DND-41 (cell line): ENCODE measurements at regions not wholly inside any gene's neighbourhood (a gene's known extent, or its start where the extent isn't known, plus 50 kb on each side); places are given as distances from the start of the nearest gene placed in this dataset.

ENCODE experiments used
- CTCF ChIP-seq: IDR thresholded peaks from 2 replicates; pipeline ENCODE4 v1.5.1; 2012; ENCODE audit warnings: borderline replicate concordance, low read length, moderate library complexity, mild to moderate bottlenecking; ENCODE audit not compliant: poor library complexity, severe bottlenecking; ENCODE audit errors: extremely low read depth
- EZH2 ChIP-seq: IDR thresholded peaks from 3 replicates; pipeline ENCODE4 v1.6.1; 2012; ENCODE audit warnings: borderline replicate concordance, low read depth, mild to moderate bottlenecking, moderate library complexity, low read length, inconsistent platforms; ENCODE audit not compliant: severe bottlenecking

GRCh38 chr11:116126562-116126961, 622.3 kb upstream of the CADM1 start:
- TF ChIP-seq CTCF (no peak), EZH2 (no peak)
